GM18861 (cell line): ENCODE measurements at regions not wholly inside any gene's neighbourhood (a gene's known extent, or its start where the extent isn't known, plus 50 kb on each side); places are given as distances from the start of the nearest gene placed in this dataset.

Source experiments
- ATAC-seq: cut with Tn5 transposase; IDR thresholded peaks from one replicate; pipeline ENCODE4 v1.9.1; 2021; ENCODE audit not compliant: unreplicated experiment

- ATAC-seq = no peak
Observed at GRCh38 chr4:127149086-127149485, 483.7 kb upstream of the INTU start.

DNA sequence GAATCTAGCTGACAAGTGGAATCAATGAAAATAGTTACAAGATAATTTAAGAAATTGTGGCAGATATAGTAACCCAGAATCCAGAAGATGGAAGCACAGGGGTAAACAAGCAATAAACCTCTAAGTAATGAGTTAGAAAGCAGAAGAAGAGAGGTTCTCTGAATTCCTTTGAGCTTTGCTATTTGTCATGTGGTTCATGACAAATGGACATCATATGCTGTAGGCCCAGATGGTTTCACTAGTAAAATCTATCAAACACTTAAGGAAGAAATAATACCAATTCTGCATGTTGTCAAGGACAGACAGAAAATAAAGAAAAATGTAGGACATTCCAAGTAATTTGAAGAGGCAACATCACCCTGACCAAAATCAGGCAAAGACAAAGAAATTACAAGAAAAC lies 480.8 kb upstream of the INTU start:
- ATAC-seq = no peak

DNA sequence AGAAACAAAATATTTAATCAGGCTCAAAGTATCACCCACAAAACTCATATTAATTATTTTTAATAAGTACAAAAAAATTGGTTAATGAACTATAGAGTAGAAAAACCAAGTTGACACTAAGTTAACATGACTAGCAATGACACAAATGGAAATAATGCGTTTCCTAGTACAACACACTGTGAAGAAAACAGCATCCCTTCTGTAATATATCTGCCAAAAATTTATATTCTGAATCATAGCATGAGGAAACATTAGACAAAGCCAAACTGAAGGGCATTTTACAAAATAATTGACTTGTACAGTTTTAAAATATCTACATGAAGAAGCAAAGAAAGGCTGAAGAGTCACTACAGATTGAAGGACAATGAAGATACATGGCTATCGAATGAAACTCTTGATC lies 477.6 kb upstream of the INTU start:
- ATAC-seq = no peak

DNA sequence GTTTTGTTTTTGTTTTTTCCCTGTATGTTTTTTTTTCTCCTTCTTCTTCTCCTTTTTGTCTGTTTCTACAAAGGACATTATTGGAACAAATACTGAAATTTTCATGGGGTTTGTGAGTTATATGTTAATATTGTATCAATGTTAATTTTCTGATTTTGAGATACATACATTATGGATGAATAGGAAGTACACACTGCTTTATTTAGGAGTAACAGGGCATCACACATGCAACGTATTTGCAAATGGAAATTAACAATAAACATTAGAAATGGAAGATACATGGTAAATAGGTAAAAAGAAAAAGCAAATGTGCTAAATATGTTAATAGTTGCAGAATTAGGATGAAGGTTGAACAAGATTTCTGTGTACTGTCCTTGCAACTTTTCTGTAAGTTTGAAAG lies 477.2 kb upstream of the INTU start:
- no peak for ATAC-seq

GRCh38 chr4:127162741-127163140 lies 470.0 kb upstream of the INTU start:
- no peak for ATAC-seq

- no peak for ATAC-seq
Observed at GRCh38 chr4:127165971-127166370, 466.8 kb upstream of the INTU start.

DNA sequence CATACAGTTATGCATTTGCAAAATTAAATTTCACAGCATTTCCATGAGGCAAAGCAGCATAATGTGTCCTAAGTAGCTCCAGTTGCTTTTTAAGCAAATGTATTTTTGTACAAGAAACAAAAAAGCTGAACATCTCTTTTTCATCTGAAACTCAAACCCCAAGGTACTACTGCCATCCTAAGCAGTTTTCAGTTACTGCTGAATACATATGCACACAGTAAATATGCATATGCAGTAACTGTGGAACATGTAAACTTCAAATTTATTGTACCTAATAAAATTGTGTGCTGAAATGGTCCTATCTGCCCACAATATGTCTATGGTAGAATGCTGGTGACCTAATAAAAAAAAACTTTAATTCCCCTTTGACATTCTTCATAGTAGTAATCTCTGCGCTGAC lies 458.6 kb upstream of the INTU start:
- ATAC-seq = no peak

DNA sequence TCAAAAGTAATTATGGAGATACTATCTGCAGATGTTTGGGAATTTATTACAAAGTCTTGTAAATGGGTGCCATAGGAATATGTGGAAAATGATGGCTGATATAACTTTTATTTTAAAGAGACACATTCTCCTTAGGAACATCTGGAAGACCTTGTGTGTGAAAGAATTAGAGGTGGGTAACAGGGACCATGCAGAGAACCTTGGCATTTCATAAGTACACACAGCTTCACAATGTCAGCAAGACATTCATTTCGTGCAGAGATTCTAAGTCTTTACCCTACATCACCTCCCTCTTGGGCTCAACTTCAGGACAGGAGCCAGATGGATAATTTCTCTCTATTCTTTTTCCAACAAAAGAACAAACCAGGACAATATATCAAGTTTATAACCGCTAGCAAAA lies 458.1 kb upstream of the INTU start:
- ATAC-seq = no peak

GRCh38 chr4:127179256-127180087 lies 453.3 kb upstream of the INTU start:
- ATAC-seq = no peak

- no peak for ATAC-seq
Observed at GRCh38 chr4:127181001-127181400, 451.8 kb upstream of the INTU start.

- ATAC-seq = no peak
Observed at GRCh38 chr4:127182687-127183086, 450.1 kb upstream of the INTU start.

DNA sequence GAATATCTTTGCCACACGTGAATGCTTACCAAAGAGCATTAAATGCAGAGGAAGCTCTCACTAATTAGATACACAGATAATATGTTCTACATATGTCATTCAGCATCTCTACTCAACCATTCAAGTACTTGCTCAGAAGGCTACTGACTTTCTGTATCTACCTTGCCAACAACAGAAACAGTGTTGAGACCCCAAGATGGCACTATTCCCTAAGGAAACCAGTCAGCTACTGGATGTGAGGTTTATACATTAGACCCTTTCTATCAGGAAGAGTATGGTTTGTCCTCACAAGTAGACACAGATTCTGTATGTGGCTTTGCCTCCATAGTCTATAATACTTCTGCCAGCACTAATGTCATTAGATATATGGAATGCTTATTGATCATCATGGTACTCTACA lies 443.9 kb upstream of the INTU start:
- ATAC-seq = no peak

GRCh38 chr4:127194281-127194680 lies 438.5 kb upstream of the INTU start:
- no peak for ATAC-seq

- no peak for ATAC-seq
Observed at GRCh38 chr4:127196655-127197352, 436.0 kb upstream of the INTU start.

GRCh38 chr4:127203562-127204200 lies 429.1 kb upstream of the INTU start:
- ATAC-seq = no peak

DNA sequence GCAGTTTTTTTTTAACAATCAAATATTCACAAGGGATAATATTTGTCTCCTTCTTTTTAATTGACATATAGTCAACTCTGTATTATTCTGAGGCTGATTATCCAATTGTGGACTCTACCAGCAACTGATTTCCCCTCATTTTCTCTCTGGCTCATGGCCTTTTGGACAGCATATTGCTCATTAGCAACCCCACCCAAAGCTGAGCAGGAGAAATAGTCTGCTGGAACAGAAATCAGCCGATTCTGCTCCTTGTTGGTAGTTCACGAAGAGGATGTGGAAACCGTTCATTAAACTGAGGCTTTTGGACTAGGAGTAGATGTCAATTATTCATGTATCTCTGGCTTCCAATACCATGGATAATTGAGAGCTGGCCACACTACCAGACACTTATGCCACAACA lies 428.4 kb upstream of the INTU start:
- ATAC-seq = no peak

GRCh38 chr4:127209580-127210095 lies 423.1 kb upstream of the INTU start:
- ATAC-seq = no peak

DNA sequence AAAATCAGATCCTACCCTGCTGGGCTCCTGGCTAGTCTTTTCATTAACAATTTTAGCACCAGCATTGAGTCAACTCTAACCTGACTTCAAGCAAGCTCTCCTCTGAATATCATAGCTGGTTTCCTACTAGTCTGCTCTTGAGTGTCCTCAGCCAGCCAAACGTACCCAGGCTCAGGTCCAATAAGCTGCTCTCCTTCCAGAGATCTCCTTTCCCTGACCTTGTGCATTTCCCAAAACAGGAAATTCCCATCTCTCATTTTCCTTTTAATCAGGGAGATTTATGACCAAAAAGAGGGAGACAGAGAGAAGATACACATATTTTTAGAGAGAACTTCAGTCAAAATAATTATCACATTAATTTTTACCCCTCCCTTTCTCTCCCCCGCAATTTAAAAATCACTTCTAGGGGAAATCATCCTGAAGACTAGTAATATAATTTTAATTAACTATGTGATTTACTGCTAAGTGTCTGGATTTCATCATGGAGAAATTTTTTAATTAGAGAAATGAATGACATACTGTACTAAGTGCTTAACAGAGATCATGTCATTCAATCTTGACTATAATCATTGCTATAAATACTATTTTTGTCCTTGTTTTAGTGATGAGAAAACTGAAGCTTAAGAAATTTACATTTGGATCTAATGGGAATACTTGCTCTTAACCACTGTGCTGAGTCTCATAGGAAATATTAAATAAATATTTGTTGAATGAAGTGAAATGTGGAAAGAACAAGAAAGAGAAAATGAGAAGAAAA lies 421.7 kb upstream of the INTU start:
- no peak for ATAC-seq

- no peak for ATAC-seq
Observed at GRCh38 chr4:127211650-127212560, 420.9 kb upstream of the INTU start.

GRCh38 chr4:127212701-127213100 lies 420.1 kb upstream of the INTU start:
- no peak for ATAC-seq
